ENCODE measurements at regions not wholly inside any gene's neighbourhood (a gene's known extent, or its start where the extent isn't known, plus 50 kb on each side); places are given as distances from the start of the nearest gene placed in this dataset.

DNA sequence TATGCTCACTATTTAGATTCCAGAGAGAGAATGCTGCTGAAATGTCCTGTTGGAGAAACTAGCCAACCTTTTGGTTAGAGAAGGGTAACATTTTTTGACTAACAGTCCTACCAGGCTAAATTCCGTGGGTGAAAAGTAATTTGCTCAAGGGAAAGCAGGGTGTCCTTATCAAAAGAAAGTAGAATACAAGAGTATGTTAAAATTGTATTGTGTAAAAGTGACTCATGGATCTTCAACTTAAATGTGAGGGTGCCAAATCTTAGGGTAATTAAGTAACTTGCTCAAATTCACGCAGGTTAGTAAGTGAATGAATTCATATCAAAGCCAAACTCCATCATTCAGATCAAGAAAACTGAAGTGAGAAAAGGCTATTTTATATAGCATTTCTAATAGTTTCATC lies 81.7 kb downstream of the PCDH7 start:
- Mint-ChIP-seq H3K4me1 (ENCODE audit: unreplicated experiment) (no peaks in the 10 kb centered on the region), H3K36me3 (peaks cover 41% of the 10 kb centered on the region), H3K4me3 (no peak overlapping the region), H3K9me3 (peaks cover 4% of the 10 kb centered on the region), H3K27ac (no peak overlapping the region), H3K27me3 (no peaks in the 10 kb centered on the region)
- no peak for DNase-seq (ENCODE audit: extremely low spot score, unreplicated experiment)
- TF ChIP-seq, protein P1, sequence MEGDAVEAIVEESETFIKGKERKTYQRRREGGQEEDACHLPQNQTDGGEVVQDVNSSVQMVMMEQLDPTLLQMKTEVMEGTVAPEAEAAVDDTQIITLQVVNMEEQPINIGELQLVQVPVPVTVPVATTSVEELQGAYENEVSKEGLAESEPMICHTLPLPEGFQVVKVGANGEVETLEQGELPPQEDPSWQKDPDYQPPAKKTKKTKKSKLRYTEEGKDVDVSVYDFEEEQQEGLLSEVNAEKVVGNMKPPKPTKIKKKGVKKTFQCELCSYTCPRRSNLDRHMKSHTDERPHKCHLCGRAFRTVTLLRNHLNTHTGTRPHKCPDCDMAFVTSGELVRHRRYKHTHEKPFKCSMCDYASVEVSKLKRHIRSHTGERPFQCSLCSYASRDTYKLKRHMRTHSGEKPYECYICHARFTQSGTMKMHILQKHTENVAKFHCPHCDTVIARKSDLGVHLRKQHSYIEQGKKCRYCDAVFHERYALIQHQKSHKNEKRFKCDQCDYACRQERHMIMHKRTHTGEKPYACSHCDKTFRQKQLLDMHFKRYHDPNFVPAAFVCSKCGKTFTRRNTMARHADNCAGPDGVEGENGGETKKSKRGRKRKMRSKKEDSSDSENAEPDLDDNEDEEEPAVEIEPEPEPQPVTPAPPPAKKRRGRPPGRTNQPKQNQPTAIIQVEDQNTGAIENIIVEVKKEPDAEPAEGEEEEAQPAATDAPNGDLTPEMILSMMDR (conservative IDR thresholded peaks at IDR 0.05) = no peak

DNA sequence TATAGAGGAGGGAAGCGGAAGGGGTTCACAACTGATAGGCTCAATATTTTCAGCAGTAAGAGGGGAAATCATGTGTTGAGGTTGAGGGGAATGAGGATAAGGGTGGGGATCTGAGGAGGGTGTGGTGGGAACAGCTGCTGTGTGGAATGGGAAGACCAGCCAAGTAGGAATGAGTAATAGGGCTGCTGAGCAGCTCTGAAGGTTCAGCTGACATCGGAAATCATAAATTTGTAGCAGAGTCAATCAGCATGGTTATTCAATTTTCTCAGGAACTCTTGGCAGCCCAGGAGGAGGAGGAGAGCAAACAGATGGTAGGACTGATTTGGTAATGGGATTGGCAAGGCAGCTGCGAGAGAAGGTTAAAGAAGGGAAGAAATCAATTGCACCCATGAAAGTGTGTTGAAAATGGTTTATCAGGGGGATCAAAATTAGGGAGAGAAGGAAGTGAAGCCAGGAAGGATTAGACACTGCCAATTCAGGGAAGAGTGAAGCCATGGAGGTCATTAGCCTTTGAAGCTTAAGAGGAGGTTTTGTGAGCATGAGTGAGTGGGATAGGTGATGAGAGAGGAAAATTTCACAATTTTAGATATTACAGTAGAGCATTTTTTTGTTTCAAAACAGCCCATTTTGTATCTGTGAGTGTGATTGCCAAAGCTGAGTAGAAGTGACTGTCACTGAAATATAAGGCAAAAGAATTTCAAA lies 82.6 kb downstream of the PCDH7 start:
- no peak for DNase-seq (ENCODE audit: extremely low spot score, unreplicated experiment)
- H3K27ac Mint-ChIP-seq = no peak overlapping the region
- TF ChIP-seq, protein P1 (conservative IDR thresholded peaks at IDR 0.05) = no peak
- H3K9me3 Mint-ChIP-seq = peaks cover 4% of the 10 kb centered on the region
- no peak overlapping the region for H3K4me3 Mint-ChIP-seq
- no peaks in the 10 kb centered on the region for H3K27me3 Mint-ChIP-seq
- no peaks in the 10 kb centered on the region for H3K4me1 Mint-ChIP-seq (ENCODE audit: unreplicated experiment)
- H3K36me3 Mint-ChIP-seq = peaks cover 37% of the 10 kb centered on the region

DNA sequence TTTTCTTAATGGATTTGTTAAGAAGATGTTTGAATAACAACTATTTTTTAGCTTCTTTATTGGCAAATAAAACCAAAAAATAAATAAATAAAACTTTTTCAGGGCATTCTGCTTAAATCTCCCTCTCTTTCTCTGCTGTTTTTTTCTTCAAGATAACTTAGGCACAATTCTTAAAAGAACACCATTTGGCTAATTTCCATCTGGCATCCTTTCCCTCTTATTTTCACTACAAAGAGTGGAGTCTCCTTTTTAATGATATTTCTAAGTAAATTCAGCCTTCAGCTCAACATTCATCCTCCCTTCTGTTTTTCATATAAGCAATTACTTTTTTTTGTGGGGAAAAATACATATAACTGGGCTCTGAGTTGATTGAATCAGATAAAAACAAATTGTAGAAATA lies 88.1 kb downstream of the PCDH7 start:
- no peak for DNase-seq (ENCODE audit: extremely low spot score, unreplicated experiment)
- no peaks in the 10 kb centered on the region for H3K9me3 Mint-ChIP-seq
- peaks cover 15% of the 10 kb centered on the region for H3K36me3 Mint-ChIP-seq
- H3K27me3 Mint-ChIP-seq = no peaks in the 10 kb centered on the region
- H3K4me1 Mint-ChIP-seq (ENCODE audit: unreplicated experiment) = no peaks in the 10 kb centered on the region
- H3K27ac Mint-ChIP-seq = no peak overlapping the region
- no peak overlapping the region for H3K4me3 Mint-ChIP-seq
- TF ChIP-seq, protein P1 (conservative IDR thresholded peaks at IDR 0.05) = no peak

DNA sequence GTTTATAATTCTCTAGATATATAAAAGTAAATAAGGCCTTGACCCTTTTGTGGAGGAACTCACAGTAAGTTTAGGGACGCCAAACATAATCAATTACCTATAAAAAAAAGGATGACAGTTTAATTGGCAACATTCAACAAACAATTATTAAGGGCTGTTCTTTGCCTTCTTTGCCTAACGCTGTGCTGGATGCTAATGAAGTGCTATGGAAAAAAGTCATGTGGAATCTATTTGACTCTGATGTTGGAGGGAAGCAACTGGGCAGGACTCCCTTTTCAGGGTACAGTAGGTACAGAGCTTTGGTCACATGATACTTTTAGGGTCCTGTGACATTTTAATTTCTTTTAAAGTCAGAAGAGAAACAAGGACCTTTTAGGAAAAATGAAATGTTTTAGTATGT lies 91.1 kb downstream of the PCDH7 start:
- Mint-ChIP-seq H3K27me3 (no peaks in the 10 kb centered on the region), H3K9me3 (no peaks in the 10 kb centered on the region), H3K36me3 (peaks cover 13% of the 10 kb centered on the region), H3K4me1 (ENCODE audit: unreplicated experiment) (no peaks in the 10 kb centered on the region), H3K27ac (no peak overlapping the region), H3K4me3 (no peak overlapping the region)
- TF ChIP-seq, protein P1 (conservative IDR thresholded peaks at IDR 0.05) = no peak
- DNase-seq (ENCODE audit: extremely low spot score, unreplicated experiment) = no peak

DNA sequence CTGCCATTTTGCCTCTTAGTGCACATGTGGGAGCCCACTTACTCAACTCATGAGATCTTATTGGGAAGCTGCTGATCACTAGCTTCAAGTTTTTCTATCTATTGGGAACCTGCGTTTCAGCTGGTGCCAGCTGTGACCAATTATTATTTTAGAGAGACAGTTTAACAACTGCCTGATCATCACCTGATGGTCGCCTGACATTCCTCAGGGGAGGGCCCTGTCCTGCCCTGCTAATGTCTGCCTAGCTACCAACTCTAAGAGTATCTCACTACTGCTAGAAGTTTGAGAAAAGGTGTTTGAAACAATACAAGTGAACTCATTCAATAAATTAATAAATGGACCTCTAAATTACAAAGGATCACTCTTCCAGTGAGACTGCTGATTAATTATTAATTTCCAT lies 95.5 kb downstream of the PCDH7 start:
- Mint-ChIP-seq H3K9me3 (no peaks in the 10 kb centered on the region), H3K36me3 (peaks cover 8% of the 10 kb centered on the region), H3K4me1 (ENCODE audit: unreplicated experiment) (peaks cover 20% of the 10 kb centered on the region), H3K4me3 (no peak overlapping the region), H3K27me3 (no peaks in the 10 kb centered on the region), H3K27ac (no peak overlapping the region)
- TF ChIP-seq, protein P1 (conservative IDR thresholded peaks at IDR 0.05) = no peak
- no peak for DNase-seq (ENCODE audit: extremely low spot score, unreplicated experiment)

Data from type B pancreatic cell (in vitro differentiated cells).